ENCODE measurements at regions not wholly inside any gene's neighbourhood (a gene's known extent, or its start where the extent isn't known, plus 50 kb on each side); places are given as distances from the start of the nearest gene placed in this dataset.

DNA sequence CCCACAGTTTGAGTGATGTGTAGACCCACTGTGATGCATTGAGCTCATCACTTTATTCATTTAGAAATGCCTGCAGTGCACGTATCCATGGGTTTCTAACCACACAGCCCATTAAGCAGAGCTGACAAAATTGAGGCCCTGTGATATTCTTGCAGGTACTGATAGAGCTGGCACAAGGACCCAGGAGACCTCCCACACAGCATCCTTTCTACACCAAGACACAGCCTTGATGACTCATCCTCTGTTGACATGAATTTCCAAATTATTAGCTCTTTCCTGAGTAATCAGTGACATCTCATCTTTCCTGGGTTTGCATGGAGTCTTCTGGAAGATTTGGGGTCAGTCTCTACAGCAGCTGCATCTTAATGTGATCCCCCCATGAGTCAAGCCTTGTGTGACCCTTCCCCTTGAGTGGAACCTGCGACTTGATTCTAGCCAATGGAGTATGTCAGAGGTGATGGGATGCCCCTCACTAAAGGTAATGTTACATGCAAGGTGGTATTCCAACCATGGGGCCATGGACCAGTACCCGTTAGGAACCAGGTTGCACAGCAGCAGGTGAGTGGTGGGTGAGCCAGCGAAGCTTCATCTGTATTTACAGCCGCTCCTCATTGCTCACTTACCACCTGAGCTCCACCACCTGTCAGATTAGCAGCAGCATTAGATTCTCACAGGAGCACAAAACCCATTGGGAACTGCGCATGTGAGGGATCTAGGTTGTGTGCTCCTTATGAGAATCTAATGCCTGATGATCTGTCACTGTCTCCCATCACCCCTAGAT, 181.1 kb upstream of the ARL4C start:
- no peak for DNase-seq (ENCODE audit: low read depth)
- no peak overlapping the region for H3K4me3 ChIP-seq (ENCODE audit: low read depth, low read length)
- TF ChIP-seq, protein P1, sequence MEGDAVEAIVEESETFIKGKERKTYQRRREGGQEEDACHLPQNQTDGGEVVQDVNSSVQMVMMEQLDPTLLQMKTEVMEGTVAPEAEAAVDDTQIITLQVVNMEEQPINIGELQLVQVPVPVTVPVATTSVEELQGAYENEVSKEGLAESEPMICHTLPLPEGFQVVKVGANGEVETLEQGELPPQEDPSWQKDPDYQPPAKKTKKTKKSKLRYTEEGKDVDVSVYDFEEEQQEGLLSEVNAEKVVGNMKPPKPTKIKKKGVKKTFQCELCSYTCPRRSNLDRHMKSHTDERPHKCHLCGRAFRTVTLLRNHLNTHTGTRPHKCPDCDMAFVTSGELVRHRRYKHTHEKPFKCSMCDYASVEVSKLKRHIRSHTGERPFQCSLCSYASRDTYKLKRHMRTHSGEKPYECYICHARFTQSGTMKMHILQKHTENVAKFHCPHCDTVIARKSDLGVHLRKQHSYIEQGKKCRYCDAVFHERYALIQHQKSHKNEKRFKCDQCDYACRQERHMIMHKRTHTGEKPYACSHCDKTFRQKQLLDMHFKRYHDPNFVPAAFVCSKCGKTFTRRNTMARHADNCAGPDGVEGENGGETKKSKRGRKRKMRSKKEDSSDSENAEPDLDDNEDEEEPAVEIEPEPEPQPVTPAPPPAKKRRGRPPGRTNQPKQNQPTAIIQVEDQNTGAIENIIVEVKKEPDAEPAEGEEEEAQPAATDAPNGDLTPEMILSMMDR (IDR thresholded peaks at IDR 0.05; ENCODE audit: insufficient read depth, low read depth, low read length, missing control alignments) = no peak

DNA sequence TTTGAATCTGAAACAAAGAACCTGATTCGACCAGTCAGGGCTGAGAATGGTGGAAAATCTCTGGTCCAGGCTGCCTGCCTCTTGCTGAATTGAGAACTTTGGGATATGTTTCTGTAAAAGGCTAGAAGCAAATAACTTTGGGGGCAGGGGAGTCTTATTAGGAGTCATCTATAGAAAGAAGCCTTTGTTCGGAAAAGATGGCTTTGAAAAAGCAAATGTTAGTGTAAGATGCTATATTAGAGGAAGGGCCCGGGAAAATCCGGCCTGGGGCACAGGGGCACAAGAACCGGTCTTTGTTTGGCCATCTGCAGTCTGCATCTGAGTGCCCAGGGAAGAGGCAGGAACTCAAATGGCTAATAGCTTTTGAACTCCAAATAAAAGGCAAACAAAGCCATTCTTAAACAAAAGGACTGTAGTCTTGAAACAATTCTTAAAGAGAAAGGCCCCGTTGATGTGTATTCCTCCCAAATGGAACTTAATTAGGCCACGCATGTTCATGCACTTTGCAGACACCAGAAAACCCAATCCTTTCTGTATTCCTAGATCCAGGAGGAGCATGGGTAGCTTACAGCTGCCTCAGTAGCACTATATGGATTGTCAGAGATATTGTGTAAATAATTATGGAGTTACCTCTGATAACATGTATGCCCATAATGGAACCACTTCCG, 180.0 kb upstream of the ARL4C start:
- TF ChIP-seq, protein P1 (IDR thresholded peaks at IDR 0.05; ENCODE audit: insufficient read depth, low read depth, low read length, missing control alignments) = no peak
- H3K4me3 ChIP-seq (ENCODE audit: low read depth, low read length) = no peak overlapping the region
- DNase-seq (ENCODE audit: low read depth) = no peak

DNA sequence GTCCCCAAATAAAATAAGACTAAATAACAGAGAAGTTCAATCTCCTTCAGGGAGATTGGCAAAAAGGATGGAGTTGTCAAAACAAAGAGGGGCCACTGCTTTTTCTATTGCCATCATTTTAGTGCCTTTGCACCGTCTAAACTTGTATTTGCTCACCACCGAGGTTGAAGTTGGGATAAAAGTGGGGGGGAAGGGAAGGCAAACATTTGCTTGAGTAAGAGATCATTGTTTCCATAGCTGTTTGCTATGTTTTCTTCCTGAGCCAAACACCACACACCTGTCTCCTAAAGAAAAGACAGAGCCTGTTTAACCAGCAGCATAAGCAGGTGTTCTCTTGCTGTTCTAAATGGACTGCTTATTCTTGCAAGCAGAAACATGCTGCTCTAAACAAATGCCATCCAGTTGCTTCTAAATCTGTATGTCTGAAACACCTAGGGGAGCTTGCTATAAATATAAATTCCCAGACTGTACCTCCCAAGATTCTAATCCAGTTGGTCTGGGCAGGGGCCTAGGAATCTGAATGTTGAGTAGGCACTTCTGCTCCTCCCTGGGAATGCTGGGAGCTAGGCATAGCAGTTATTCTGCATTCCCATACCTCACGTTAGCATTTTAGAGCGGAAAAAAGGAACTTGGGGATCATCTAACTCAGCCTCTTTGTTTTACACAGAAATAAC, 179.4 kb upstream of the ARL4C start:
- no peak for DNase-seq (ENCODE audit: low read depth)
- no peak overlapping the region for H3K4me3 ChIP-seq (ENCODE audit: low read depth, low read length)
- TF ChIP-seq, protein P1 (IDR thresholded peaks at IDR 0.05; ENCODE audit: insufficient read depth, low read depth, low read length, missing control alignments) = no peak

DNA sequence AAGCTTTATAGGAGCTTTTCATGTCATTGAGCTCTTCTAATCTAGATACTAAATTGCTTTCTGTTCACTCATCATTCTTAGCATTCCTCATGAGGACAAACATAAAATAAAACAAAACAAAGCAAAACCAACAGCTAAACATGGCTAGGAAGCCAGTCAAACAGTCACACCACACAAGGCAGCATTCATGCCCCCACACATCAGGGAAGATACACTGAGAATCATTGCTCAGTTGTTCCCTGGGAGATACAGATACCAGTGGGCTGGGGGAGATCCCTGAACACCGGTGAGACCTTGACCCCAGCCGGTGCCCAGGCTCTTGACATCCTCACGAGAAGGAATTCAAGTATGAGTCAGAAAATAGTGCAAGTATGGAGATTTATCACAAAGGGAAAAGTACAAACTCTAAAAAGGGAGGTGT, 177.9 kb upstream of the ARL4C start:
- no peak for DNase-seq (ENCODE audit: low read depth)
- TF ChIP-seq, protein P1 (IDR thresholded peaks at IDR 0.05; ENCODE audit: insufficient read depth, low read depth, low read length, missing control alignments) = no peak
- no peak overlapping the region for H3K4me3 ChIP-seq (ENCODE audit: low read depth, low read length)

DNA sequence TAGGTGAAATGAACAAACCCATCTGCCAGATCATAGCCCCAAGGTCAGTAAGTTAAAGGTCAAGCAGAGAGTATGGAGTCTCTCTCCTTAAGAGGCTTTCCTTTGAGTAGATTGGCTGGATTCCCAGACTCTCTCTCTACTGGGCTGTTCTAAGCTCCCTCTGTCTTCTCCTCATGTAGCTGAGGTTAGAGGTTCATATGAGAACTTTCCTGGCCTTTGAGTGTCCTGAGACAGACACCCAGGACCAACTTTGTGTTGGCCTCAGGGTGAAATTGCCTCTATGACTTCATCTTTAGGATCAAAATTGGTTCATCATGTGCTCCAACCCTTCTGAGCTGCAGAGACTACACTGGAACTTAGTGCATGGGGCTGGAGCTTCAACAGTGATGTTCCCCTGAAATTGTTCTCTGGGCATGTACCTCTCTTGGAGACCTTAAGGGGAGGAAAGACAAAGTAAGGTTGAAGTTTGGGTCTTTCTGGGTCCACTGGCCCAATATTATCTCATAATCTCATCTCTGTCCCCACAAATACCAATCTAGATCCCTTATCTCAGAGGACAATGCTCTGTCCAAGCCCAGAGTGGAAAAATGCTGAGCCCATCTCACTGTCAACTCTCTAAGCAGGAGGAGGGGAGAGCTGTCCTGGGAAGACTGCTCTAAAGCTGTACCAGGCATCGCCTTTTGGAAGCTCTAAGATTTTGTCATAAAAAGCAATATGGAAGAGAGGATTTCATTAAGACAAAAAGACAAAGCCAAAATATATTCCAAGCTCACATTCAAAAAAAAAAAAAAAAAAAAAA, 177.3 kb upstream of the ARL4C start:
- no peak for DNase-seq (ENCODE audit: low read depth)
- TF ChIP-seq, protein P1 (IDR thresholded peaks at IDR 0.05; ENCODE audit: insufficient read depth, low read depth, low read length, missing control alignments) = no peak
- no peak overlapping the region for H3K4me3 ChIP-seq (ENCODE audit: low read depth, low read length)

DNA sequence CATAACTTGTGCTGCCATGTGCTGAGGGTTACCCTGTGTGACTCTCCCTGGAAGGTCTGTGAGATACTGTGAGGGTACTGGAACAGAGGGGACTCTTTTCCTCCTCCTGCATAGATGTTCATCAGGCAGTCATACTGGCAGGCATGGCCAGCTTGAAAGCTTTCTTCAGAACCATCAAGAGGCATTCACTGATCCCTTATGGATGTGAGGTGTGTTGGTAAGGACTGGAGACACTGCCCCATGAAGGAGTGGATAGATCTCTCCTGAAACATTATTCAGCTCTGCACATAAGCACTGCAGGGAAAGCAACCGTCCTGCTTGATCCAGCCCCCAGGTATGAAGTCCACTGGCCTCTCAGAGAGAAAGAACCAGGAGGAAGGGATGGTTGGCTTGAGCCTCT, 176.6 kb upstream of the ARL4C start:
- no peak overlapping the region for H3K4me3 ChIP-seq (ENCODE audit: low read depth, low read length)
- TF ChIP-seq, protein P1 (IDR thresholded peaks at IDR 0.05; ENCODE audit: insufficient read depth, low read depth, low read length, missing control alignments) = no peak
- DNase-seq (ENCODE audit: low read depth) = no peak
